Endothelial cell of umbilical vein (primary cell): ENCODE measurements at regions not wholly inside any gene's neighbourhood (a gene's known extent, or its start where the extent isn't known, plus 50 kb on each side); places are given as distances from the start of the nearest gene placed in this dataset.

ENCODE experiments used
- BruUV-seq: library from RNA; stranded (reverse); fragments of 400-500 nt; replicated peaks from 2 replicates; lab custom pipeline; 2021; lab: Mats Ljungman, UMichigan
- CTCF ChIA-PET: fragments of 300-600, 350-600 bp; sonication (Branson Sonifier 250); formaldehyde crosslinking; loops from one replicate; lab custom pipeline; 2021; ENCODE audit warnings: antibody characterized with exemption, inconsistent platforms; lab: Charles Lee
- POLR2A ChIA-PET: fragments of 300-600, 350-600 bp; sonication (Branson Sonifier 250); formaldehyde crosslinking; loops from one replicate; lab custom pipeline; 2021; ENCODE audit warnings: antibody characterized with exemption, inconsistent platforms; lab: Charles Lee
- DNase-seq: peaks from one replicate; pipeline ENCODE4 v3.0.0-alpha.2; 2011; ENCODE audit warnings: low read depth, low spot score
- FAIRE-seq: peaks from 2 replicates; lab custom pipeline; 2011; peaks lifted over from hg19 to GRCh38; lab: Jason Lieb, UNC
- H2AFZ ChIP-seq: 2 replicates; pipeline ENCODE4 v1.6.0; 2012; ENCODE audit warnings: low read depth, low read length, control low read depth, inconsistent platforms
- H3K27ac ChIP-seq: 2 replicates; pipeline ENCODE4 v1.5.1; 2011; ENCODE audit warnings: low read depth, mild to moderate bottlenecking, control low read depth, low read length, moderate library complexity; ENCODE audit not compliant: insufficient read depth
- H3K27me3 ChIP-seq, 2 experiments: 2 replicates each; pipeline versions ENCODE4 v1.6.0 to v1.6.1; 2011; ENCODE audit warnings: low read length in 2 of 2, mixed read lengths in 1 of 2; ENCODE audit not compliant: control insufficient read depth in 2 of 2, insufficient read depth in 2 of 2
- H3K36me3 ChIP-seq, 2 experiments: 2 replicates in 1 of 2; 3 replicates in 1 of 2; pipeline ENCODE4 v1.5.1; 2011; ENCODE audit warnings: low read length in 2 of 2, mild to moderate bottlenecking in 1 of 2, moderate library complexity in 1 of 2; ENCODE audit not compliant: control insufficient read depth in 2 of 2, insufficient read depth in 2 of 2; ENCODE audit errors: extremely low read depth in 1 of 2
- H3K4me1 ChIP-seq: 3 replicates; pipeline ENCODE4 v1.5.1; 2011; ENCODE audit warnings: mild to moderate bottlenecking, low read length; ENCODE audit not compliant: control insufficient read depth, insufficient read depth; ENCODE audit errors: extremely low read depth
- H3K4me2 ChIP-seq: 2 replicates; pipeline ENCODE4 v1.6.1; 2011; ENCODE audit warnings: low read length, control low read depth, mixed read lengths; ENCODE audit not compliant: insufficient read depth
- H3K4me3 ChIP-seq, 3 experiments: fragments of 200-600 bp in 1 of 3; sonication (generic), shearing (Covaris generic) in 1 of 3; replicated peaks in 1 of 3; 2 replicates each; pipeline ENCODE4 v1.5.1; 2011 to 2016; ENCODE audit warnings: control low read depth in 3 of 3, low read length in 3 of 3, mild to moderate bottlenecking in 2 of 3, inconsistent platforms in 1 of 3, low read depth in 1 of 3, moderate library complexity in 1 of 3; ENCODE audit not compliant: insufficient read depth in 1 of 3
- H3K79me2 ChIP-seq: 2 replicates; pipeline ENCODE4 v1.6.0; 2012; ENCODE audit warnings: low read length, inconsistent platforms; ENCODE audit not compliant: control insufficient read depth, insufficient read depth
- H3K9ac ChIP-seq: replicated peaks from 2 replicates; pipeline ENCODE3; 2011; ENCODE audit warnings: low read length, control low read depth; ENCODE audit not compliant: insufficient read depth; ENCODE audit errors: extremely low read depth
- H3K9me1 ChIP-seq: replicated peaks from 3 replicates; pipeline ENCODE4 v1.6.0; 2011; ENCODE audit warnings: mild to moderate bottlenecking, low read length; ENCODE audit not compliant: control insufficient read depth, insufficient read depth; ENCODE audit errors: extremely low read depth
- H3K9me3 ChIP-seq: replicated peaks from 2 replicates; pipeline ENCODE4 v1.5.1; 2012; ENCODE audit warnings: low read length, inconsistent platforms; ENCODE audit not compliant: control insufficient read depth, insufficient read depth
- H4K20me1 ChIP-seq: replicated peaks from 2 replicates; pipeline ENCODE3; 2011; ENCODE audit warnings: mild to moderate bottlenecking, low read length; ENCODE audit not compliant: control insufficient read depth, insufficient read depth; ENCODE audit errors: extremely low read depth
- CTCF ChIP-seq, 2 donors: IDR thresholded peaks; 1 replicate in 1 of 2; 2 replicates in 1 of 2; pipeline ENCODE4 v1.5.1; 2011; ENCODE audit warnings: low read length in 2 of 2, mild to moderate bottlenecking in 2 of 2, moderate library complexity in 2 of 2, control low read depth in 1 of 2, inconsistent platforms in 1 of 2, low read depth in 1 of 2; ENCODE audit not compliant: insufficient read depth in 1 of 2; ENCODE audit errors: extremely low read depth in 1 of 2
- EZH2 ChIP-seq: IDR thresholded peaks from 2 replicates; pipeline ENCODE4 v1.6.1; 2012; ENCODE audit warnings: borderline replicate concordance, low read depth, mild to moderate bottlenecking, moderate library complexity, low read length, inconsistent platforms; ENCODE audit not compliant: severe bottlenecking
- FOS ChIP-seq: IDR thresholded peaks from 2 replicates; pipeline ENCODE4 v1.6.1; 2011; ENCODE audit warnings: mild to moderate bottlenecking, low read length, moderate library complexity, borderline replicate concordance; ENCODE audit not compliant: insufficient read depth
- GATA2 ChIP-seq: IDR thresholded peaks from 2 replicates; pipeline ENCODE4 v1.7.0; 2011; ENCODE audit warnings: low read depth, mild to moderate bottlenecking, moderate library complexity, mixed read lengths, low read length; ENCODE audit not compliant: insufficient read length, insufficient read depth
- JUN ChIP-seq: IDR thresholded peaks from 2 replicates; pipeline ENCODE4 v1.6.1; 2011; ENCODE audit warnings: borderline replicate concordance, low read depth; ENCODE audit not compliant: insufficient read length, insufficient read depth
- MYC ChIP-seq: IDR thresholded peaks from one replicate; pipeline ENCODE4 v1.6.1; 2011; ENCODE audit warnings: mild to moderate bottlenecking, low read depth, low read length
- POLR2A ChIP-seq: IDR thresholded peaks from 2 replicates; pipeline ENCODE4 v1.6.1; 2012; ENCODE audit warnings: low read depth, mild to moderate bottlenecking, control low read depth, low read length
- POLR2AphosphoS5 ChIP-seq: IDR thresholded peaks from 2 replicates; pipeline ENCODE4 v1.6.1; 2012; ENCODE audit warnings: low read depth, mild to moderate bottlenecking, control low read depth, low read length, moderate library complexity; ENCODE audit not compliant: insufficient read depth
- dilution Hi-C: fragments of 300-500 bp; cut with MboI; formaldehyde crosslinking; loops from one replicate; pipeline ENCODE4 v1.15.0; 2019; ENCODE audit warnings: low sequenced_read_pairs; ENCODE audit not compliant: extremely low pct_ligation_motif_present
- intact Hi-C: fragments of 100-400 bp; cut with micrococcal nuclease; formaldehyde crosslinking; loops from one replicate; pipeline ENCODE4 v1.10.0; 2022
- TF ChIP-seq, protein P1 (sequence below): IDR thresholded peaks from 2 replicates; pipeline ENCODE4 v1.6.1; 2011; ENCODE audit not compliant: insufficient read depth, insufficient read length

- Histone ChIP-seq H3K27ac (no peak overlapping the region), H3K4me1 (no peaks in the 10 kb centered on the region), H3K36me3 (no peaks in the 10 kb centered on the region), H3K9me3 (no peaks in the 10 kb centered on the region), H3K27me3 (no peaks in the 10 kb centered on the region), H3K9me1 (no peaks in the 10 kb centered on the region), H3K79me2 (no peaks in the 10 kb centered on the region), H2AFZ (no peak overlapping the region), H3K9ac (no peak overlapping the region), H3K4me2 (no peak overlapping the region), H3K4me3 (no peak overlapping the region), H4K20me1 (no peaks in the 10 kb centered on the region)
- ChIA-PET POLR2A (no interaction called here), CTCF (interaction anchor here (0.9 to 1.0 kb wide), 3 partner anchors 9 to 115 kb away, joined by 3 read pairs; no protein-coding TSS in a partner anchor)
- BruUV-seq: no TSS peak
- FAIRE-seq (no peak), DNase-seq (no peak)
- TF ChIP-seq, protein P1, sequence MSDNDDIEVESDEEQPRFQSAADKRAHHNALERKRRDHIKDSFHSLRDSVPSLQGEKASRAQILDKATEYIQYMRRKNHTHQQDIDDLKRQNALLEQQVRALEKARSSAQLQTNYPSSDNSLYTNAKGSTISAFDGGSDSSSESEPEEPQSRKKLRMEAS: no peak
- no peak for TF ChIP-seq MYC
- no peak for TF ChIP-seq GATA2
- no peak for TF ChIP-seq POLR2AphosphoS5
- TF ChIP-seq JUN: no peak
- TF ChIP-seq CTCF (IDR thresholded peaks at IDR 0.05; ENCODE audit: extremely low read depth in 1 of 2, insufficient read depth in 1 of 2, low read depth in 1 of 2, low read length in 2 of 2): no peak
- TF ChIP-seq FOS: no peak
- TF ChIP-seq POLR2A: no peak
- no peak for TF ChIP-seq EZH2
- intact Hi-C loops (no loop called here), dilution Hi-C loops (no loop called here)
Measured at GRCh38 chr13:100837631-100838030, 163.0 kb upstream of the TMTC4 start.
